Heart left ventricle (tissue), 16 donors: ENCODE measurements at regions not wholly inside any gene's neighbourhood (a gene's known extent, or its start where the extent isn't known, plus 50 kb on each side); places are given as distances from the start of the nearest gene placed in this dataset.
A peak's percentile ranks its signal among the peaks of the same experiment; 100 is the strongest.

Source experiments
- ATAC-seq, 4 donors: fragments of 200-7000 bp; cut with Tn5 transposase; one replicate each; pipeline ENCODE4 v1.9.1; 2020 to 2022; ENCODE audit warnings: moderate library complexity in 4 of 4, mild to moderate bottlenecking in 3 of 4, moderate number of reproducible peaks in 1 of 4
- DNase-seq, 5 donors: peaks; one replicate each; pipeline ENCODE4 v3.0.0-alpha.2; 2020
- H3K27ac ChIP-seq, 12 donors: fragments of 200-600 bp; sonication (generic) in 4 of 12; one replicate each; pipeline versions ENCODE4 v1.5.0 to v1.8.0; 2016 to 2022; ENCODE audit warnings: mild to moderate bottlenecking in 2 of 12
- H3K27me3 ChIP-seq, 9 donors: fragments of 200-600 bp; sonication (generic) in 2 of 9; one replicate each; pipeline versions ENCODE4 v1.5.1 to v1.8.0; 2016 to 2022; ENCODE audit warnings: mild to moderate bottlenecking in 3 of 9
- H3K36me3 ChIP-seq, 9 donors: fragments of 200-600 bp; sonication (generic) in 2 of 9; one replicate each; pipeline versions ENCODE4 v1.5.0 to v1.8.0; 2018 to 2022; ENCODE audit warnings: mild to moderate bottlenecking in 2 of 9
- H3K4me1 ChIP-seq, 12 donors: fragments of 200-600 bp; sonication (generic) in 4 of 12; one replicate each; pipeline versions ENCODE4 v1.5.0 to v1.8.0; 2016 to 2022; ENCODE audit warnings: mild to moderate bottlenecking in 3 of 12
- H3K4me3 ChIP-seq, 12 donors: fragments of 200-600 bp; sonication (generic) in 4 of 12; one replicate each; pipeline versions ENCODE4 v1.5.0 to v1.8.0; 2017 to 2022; ENCODE audit warnings: mild to moderate bottlenecking in 9 of 12, moderate library complexity in 4 of 12
- H3K9me3 ChIP-seq, 12 donors: fragments of 200-600 bp; sonication (generic) in 4 of 12; one replicate each; pipeline versions ENCODE4 v1.5.0 to v1.8.0; 2016 to 2022; ENCODE audit warnings: mild to moderate bottlenecking in 1 of 12
- CTCF ChIP-seq, 12 donors: fragments of 200-600 bp; sonication (generic) in 4 of 12; IDR thresholded peaks; one replicate each; pipeline versions ENCODE4 v1.5.0 to v1.8.0; 2018 to 2022; ENCODE audit warnings: antibody characterized with exemption in 12 of 12, mild to moderate bottlenecking in 5 of 12
- POLR2A ChIP-seq, 2 donors: fragments of 450-650 bp; IDR thresholded peaks; one replicate each; pipeline ENCODE4 v1.6.1; 2017; ENCODE audit warnings: antibody characterized with exemption in 2 of 2, mild to moderate bottlenecking in 2 of 2, moderate library complexity in 2 of 2
- WGBS, 4 donors: extraction: QIAGEN DNeasy Blood & Tissue Kit in 2 of 4; methylation state at CpG; one replicate each; pipeline versions ENCODE4 v1.1.5 to v1.1.7; 2013 to 2018; 5-methylcytosine and 5-hydroxymethylcytosine counted together
- intact Hi-C, 10 donors: fragments of 100-400 bp; cut with DNase I; formaldehyde crosslinking; loops; one replicate each; pipeline versions ENCODE4 v1.11.1 to v1.14.2; 2022
- donor health status: ischemic (EF 13 %, LVEDD 7.1; RV severe dilation, severe dysfunction).
- donor health status: healthy with polysubstance abuse.
- donor health status: DM: no; HTN: yes; CAD: no.
- donor health status: DM: no; HTN: no; CAD: no.
- donor health status: ischemic (EF 25% LVEDD 6.9; RV normal size, moderate dysfunction).
- donor health status: ischemic (EF 25% LVEDD 5.7; RV mildly dilated, moderate dysfunction).
- donor health status: healthy.
- donor health status: DM: yes; HTN: yes; CAD: no.
- donor health status: ischemic (EF 35%, LVEDD 5.7; RV mildly dilated, moderate dysfunction).
- donor health status: nonischemic (EF 11% LVEDD 7.7; RV severe dilation, severe dysfunction).
- donor health status: DM: yes; HTN: yes; CAD: no.
- donor health status: PGD.
- donor health status: ischemic (EF 29% LVEDD 5.4; RV normal size, mild dysfunction).
- donor health status: nonischemic (EF 23%, LVEDD 6.1; RV moderate dilation, normal function).

GRCh38 chr15:54915380-54915779 lies 281.4 kb downstream of the RSL24D1 start:
- Histone ChIP-seq H3K27me3 (no peaks in the 10 kb centered on the region), H3K4me3 (no peak overlapping the region), H3K4me1 (no peaks in the 10 kb centered on the region), H3K9me3 (peaks cover 0 to 6% (median 0%) of the 10 kb centered on the region in 12 donors), H3K36me3 (no peaks in the 10 kb centered on the region), H3K27ac (no peak overlapping the region)
- TF ChIP-seq CTCF (IDR thresholded peaks at IDR 0.05) (no peak), POLR2A (IDR thresholded peaks at IDR 0.05) (no peak)
- intact Hi-C loops: no loop called here
- DNase-seq: no peak
- ATAC-seq: no peak

GRCh38 chr15:54884312-54884711 lies 312.4 kb downstream of the RSL24D1 start:
- ATAC-seq (no peak), DNase-seq (no peak)
- Histone ChIP-seq H3K27ac (peak overlapping the region in 1 of 12 donors; percentile 37), H3K27me3 (no peaks in the 10 kb centered on the region), H3K4me3 (no peak overlapping the region), H3K4me1 (peaks cover 0 to 7% (median 0%) of the 10 kb centered on the region in 12 donors), H3K9me3 (peaks cover 0 to 17% (median 0%) of the 10 kb centered on the region in 12 donors), H3K36me3 (no peaks in the 10 kb centered on the region)
- WGBS, 4 donors: 0 to 2% (median 1%) methylated on average over 1 of the region's 1 CpG
- TF ChIP-seq CTCF (IDR thresholded peaks at IDR 0.05): no peak
- intact Hi-C loops: loop anchor here in 1 of 10 donors (10.0 kb wide), 1 partner anchor 60 kb away; no protein-coding TSS in a partner anchor

- ATAC-seq: no peak
- intact Hi-C loops: no loop called here
- Histone ChIP-seq H3K27ac (no peak overlapping the region), H3K36me3 (no peaks in the 10 kb centered on the region), H3K4me1 (no peaks in the 10 kb centered on the region), H3K9me3 (peaks cover 0 to 38% (median 19%) of the 10 kb centered on the region in 12 donors), H3K4me3 (no peak overlapping the region), H3K27me3 (no peaks in the 10 kb centered on the region)
- no peak for TF ChIP-seq POLR2A (IDR thresholded peaks at IDR 0.05)
- TF ChIP-seq CTCF (IDR thresholded peaks at IDR 0.05): no peak
- no peak for DNase-seq
Measured at GRCh38 chr15:54859982-54860381, 336.8 kb downstream of the RSL24D1 start.

GRCh38 chr15:54854667-54855066 lies 342.1 kb downstream of the RSL24D1 start:
- no peaks in the 10 kb centered on the region for H3K4me1 ChIP-seq
- no peak overlapping the region for H3K4me3 ChIP-seq
- intact Hi-C loops: no loop called here
- no peak overlapping the region for H3K27ac ChIP-seq
- ATAC-seq: no peak
- TF ChIP-seq CTCF (IDR thresholded peaks at IDR 0.05) (no peak), POLR2A (IDR thresholded peaks at IDR 0.05) (no peak)
- peaks cover 0 to 31% (median 9%) of the 10 kb centered on the region in 12 donors for H3K9me3 ChIP-seq
- no peaks in the 10 kb centered on the region for H3K36me3 ChIP-seq
- no peak for DNase-seq
- whole genome bisulfite sequencing, 4 donors: 87 to 100% (median 94%) methylated on average over 1 of the region's 1 CpG
- no peaks in the 10 kb centered on the region for H3K27me3 ChIP-seq
